SK-N-SH (cell line): ENCODE measurements at regions not wholly inside any gene's neighbourhood (a gene's known extent, or its start where the extent isn't known, plus 50 kb on each side); places are given as distances from the start of the nearest gene placed in this dataset.

Experiments
- CTCF ChIA-PET: fragments of 300-600, 350-600 bp; formaldehyde crosslinking; extraction: SDS; loops from one replicate; lab custom pipeline; 2021; lab: Yijun Ruan, JAX
- POLR2A ChIA-PET: fragments of 350-600 bp; sonication (Branson Sonifier 250); formaldehyde crosslinking; extraction: SDS; loops from one replicate; lab custom pipeline; 2020; ENCODE audit warnings: antibody characterized with exemption, inconsistent platforms; lab: Yijun Ruan, JAX
- DNase-seq: peaks from one replicate; pipeline ENCODE4 v3.0.0; 2012
- H2AFZ ChIP-seq: fragments of 200-600 bp; sonication (generic); 2 replicates; pipeline ENCODE4 v1.8.1; 2016; ENCODE audit warnings: antibody characterized with exemption, mild to moderate bottlenecking, low read depth
- H3F3A ChIP-seq: fragments of 200-600 bp; sonication (generic); replicated peaks from 2 replicates; pipeline ENCODE3; 2016; ENCODE audit warnings: antibody characterized with exemption, mild to moderate bottlenecking; ENCODE audit not compliant: insufficient read depth
- H3K27ac ChIP-seq, 2 experiments: fragments of 200-500 bp in 1 of 2; fragments of 200-600 bp in 1 of 2; sonication (Bioruptor generic) in 1 of 2; sonication (generic), shearing (Covaris generic) in 1 of 2; 2 replicates each; pipeline versions ENCODE4 v1.5.1 to v1.6.1; 2014 to 2016; ENCODE audit warnings: low read depth in 2 of 2, inconsistent platforms in 1 of 2, low read length in 1 of 2, mild to moderate bottlenecking in 1 of 2, mixed read lengths in 1 of 2
- H3K27me3 ChIP-seq: fragments of 200-600 bp; sonication (generic), shearing (Covaris generic); 2 replicates; pipeline ENCODE4 v1.6.1; 2016; ENCODE audit warnings: mixed run types; ENCODE audit not compliant: insufficient read depth
- H3K36me3 ChIP-seq, 2 experiments: fragments of 200-500 bp in 1 of 2; fragments of 200-600 bp in 1 of 2; sonication (Bioruptor generic) in 1 of 2; sonication (generic) in 1 of 2; replicated peaks in 1 of 2; 2 replicates each; pipeline versions ENCODE3 to v1.5.1; 2014 to 2016; ENCODE audit warnings: low read length in 1 of 2, mild to moderate bottlenecking in 1 of 2; ENCODE audit not compliant: insufficient read depth in 2 of 2, control insufficient read depth in 1 of 2
- H3K4me1 ChIP-seq, 2 experiments: fragments of 200-500 bp in 1 of 2; fragments of 200-600 bp in 1 of 2; sonication (Bioruptor generic) in 1 of 2; sonication (generic), shearing (Covaris generic) in 1 of 2; 2 replicates each; pipeline versions ENCODE4 v1.5.1 to v1.6.1; 2014 to 2016; ENCODE audit warnings: low read depth in 1 of 2, low read length in 1 of 2, mixed run types in 1 of 2; ENCODE audit not compliant: insufficient read depth in 2 of 2, control insufficient read depth in 1 of 2
- H3K4me2 ChIP-seq: fragments of 200-600 bp; sonication (generic), shearing (Covaris generic); 2 replicates; pipeline ENCODE4 v1.6.1; 2017; ENCODE audit warnings: mixed run types
- H3K4me3 ChIP-seq, 2 experiments: fragments of 200-500 bp in 1 of 2; fragments of 200-600 bp in 1 of 2; sonication (Bioruptor generic) in 1 of 2; sonication (generic), shearing (Covaris generic) in 1 of 2; 2 replicates each; pipeline versions ENCODE4 v1.5.1 to v1.8.1; 2014 to 2016; ENCODE audit warnings: low read depth in 2 of 2, inconsistent platforms in 1 of 2, low read length in 1 of 2, mild to moderate bottlenecking in 1 of 2, mixed read lengths in 1 of 2, moderate library complexity in 1 of 2
- H3K79me2 ChIP-seq: fragments of 200-600 bp; sonication (generic); 2 replicates; pipeline ENCODE4 v1.8.1; 2017; ENCODE audit warnings: mild to moderate bottlenecking; ENCODE audit not compliant: insufficient read depth
- H3K9ac ChIP-seq: fragments of 200-600 bp; sonication (generic); 2 replicates; pipeline ENCODE4 v1.6.1; 2017; ENCODE audit warnings: mixed run types
- H3K9me2 ChIP-seq: fragments of 200-600 bp; sonication (generic); 2 replicates; pipeline ENCODE4 v1.6.1; 2017; ENCODE audit warnings: mixed run types
- H3K9me3 ChIP-seq: fragments of 200-600 bp; sonication (generic); 2 replicates; pipeline ENCODE4 v1.6.1; 2017; ENCODE audit warnings: mixed run types, mild to moderate bottlenecking, moderate library complexity
- H4K20me1 ChIP-seq: fragments of 200-600 bp; sonication (generic); 2 replicates; pipeline ENCODE4 v1.6.1; 2017; ENCODE audit warnings: mild to moderate bottlenecking, mixed run types; ENCODE audit not compliant: insufficient read depth
- FOSL2 ChIP-seq: IDR thresholded peaks from 2 replicates; pipeline ENCODE4 v1.4.0; 2012; ENCODE audit warnings: low read depth, mild to moderate bottlenecking, moderate library complexity, borderline replicate concordance
- FOXJ3 ChIP-seq: sonication (generic); formaldehyde crosslinking; IDR thresholded peaks from 2 replicates; pipeline ENCODE4 v1.5.1; 2020; ENCODE audit warnings: mild to moderate bottlenecking, missing genetic modification reagents
- MEF2A ChIP-seq: IDR thresholded peaks from 2 replicates; pipeline ENCODE4 v1.4.0; 2012; ENCODE audit warnings: low read depth, borderline replicate concordance
- MXI1 ChIP-seq: IDR thresholded peaks from 2 replicates; pipeline ENCODE4 v1.6.1; 2012; ENCODE audit warnings: mild to moderate bottlenecking, low read depth, low read length, improper control_type of control experiment
- NRF1 ChIP-seq: IDR thresholded peaks from 2 replicates; pipeline ENCODE4 v1.6.1; 2012; ENCODE audit warnings: low read depth, mild to moderate bottlenecking, low read length
- RAD21 ChIP-seq: IDR thresholded peaks from 2 replicates; pipeline ENCODE4 v1.6.1; 2012; ENCODE audit warnings: mild to moderate bottlenecking, low read length
- SIN3A ChIP-seq: IDR thresholded peaks from 2 replicates; pipeline ENCODE4 v1.6.1; 2012; ENCODE audit warnings: low read depth, mild to moderate bottlenecking, low read length, moderate library complexity, borderline replicate concordance
- TAF1 ChIP-seq: IDR thresholded peaks from 2 replicates; pipeline ENCODE4 v1.6.1; 2012; ENCODE audit warnings: low read depth, mild to moderate bottlenecking, low read length, moderate library complexity, borderline replicate concordance
- TEAD4 ChIP-seq: IDR thresholded peaks from 2 replicates; pipeline ENCODE4 v1.4.0; 2012; ENCODE audit warnings: mild to moderate bottlenecking, borderline replicate concordance; ENCODE audit not compliant: insufficient read depth
- WGBS: methylation state at CpG from one replicate; pipeline ENCODE4 v1.1.6; 2017; ENCODE audit warnings: low lambda C conversion rate; 5-methylcytosine and 5-hydroxymethylcytosine counted together
- TF ChIP-seq, protein P1 (sequence below): fragments of 200-600 bp; sonication (generic); IDR thresholded peaks from 2 replicates; pipeline ENCODE4 v1.6.1; 2017; ENCODE audit warnings: antibody characterized with exemption, mild to moderate bottlenecking, moderate library complexity
- TF ChIP-seq, protein P2 (sequence below): IDR thresholded peaks from 2 replicates; pipeline ENCODE4 v1.4.0; 2012; ENCODE audit warnings: low read depth
- TF ChIP-seq, protein P3 (sequence below): IDR thresholded peaks from 2 replicates; pipeline ENCODE4 v1.4.0; 2012; ENCODE audit warnings: low read depth, borderline replicate concordance

DNA sequence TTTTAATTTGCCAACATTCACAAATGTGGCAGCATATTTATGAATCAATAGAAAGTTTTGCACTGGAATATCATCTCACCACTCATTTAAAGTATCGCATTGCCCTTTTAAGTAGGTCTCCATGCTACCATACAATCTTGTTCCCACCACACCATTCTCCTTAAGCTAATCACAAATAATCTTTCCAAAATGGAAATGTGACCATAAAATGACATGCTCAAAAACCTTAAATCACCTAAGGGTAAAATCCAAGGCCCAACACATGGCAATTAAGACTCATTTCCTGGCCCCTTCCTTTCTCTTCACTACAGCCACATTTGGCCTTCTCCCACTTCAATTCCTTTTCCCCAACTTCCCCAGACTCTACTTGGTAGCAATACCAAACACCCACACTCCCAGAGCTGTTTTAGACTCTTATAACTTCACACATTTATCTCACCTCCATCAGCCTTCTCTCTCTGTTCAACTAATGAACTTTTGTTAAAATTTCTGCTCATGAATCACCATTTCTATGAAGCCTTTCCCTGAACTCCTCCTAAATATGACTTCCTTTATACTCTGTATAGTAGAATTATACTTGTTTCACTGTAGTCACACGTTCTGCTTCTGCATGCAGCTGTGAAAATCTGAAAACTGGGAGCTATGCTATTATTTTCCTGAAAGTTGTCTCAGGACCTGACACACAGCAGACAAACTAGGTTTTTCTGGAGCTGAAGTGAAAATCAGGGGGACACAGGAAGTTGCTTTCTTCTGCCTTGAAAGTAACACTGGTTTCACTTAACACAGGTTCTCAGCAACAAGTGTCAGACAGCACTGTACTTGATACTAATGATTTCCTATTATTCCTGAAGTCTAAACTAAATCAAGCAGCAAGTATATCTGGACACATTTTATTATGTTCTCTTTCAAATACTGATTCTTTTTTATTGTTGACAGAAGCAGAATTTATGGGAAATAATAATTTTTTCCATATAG lies 303.9 kb downstream of the ZEB2 start:
- Histone ChIP-seq H3K9me3 (no peaks in the 10 kb centered on the region), H4K20me1 (no peaks in the 10 kb centered on the region), H3K4me3 (no peak overlapping the region), H3K9ac (no peak overlapping the region), H3K79me2 (no peaks in the 10 kb centered on the region), H3K36me3 (no peaks in the 10 kb centered on the region), H2AFZ (no peak overlapping the region; the same call in 1 of the 2 replicates), H3K27ac (no peak overlapping the region), H3K27me3 (no peaks in the 10 kb centered on the region), H3K9me2 (no peaks in the 10 kb centered on the region), H3K4me1 (peaks cover 0 to 2% of the 10 kb centered on the region in 2 experiments; a peak in 2 of 4 replicates), H3K4me2 (no peak overlapping the region), H3F3A (no peaks in the 10 kb centered on the region)
- no peak for DNase-seq
- CTCF ChIA-PET: no interaction called here
- TF ChIP-seq SIN3A: no peak
- no peak for TF ChIP-seq NRF1
- no peak for TF ChIP-seq FOSL2
- TF ChIP-seq TEAD4: no peak
- no peak for TF ChIP-seq MEF2A
- TF ChIP-seq FOXJ3 (CRISPR knock-in tag): no peak
- no peak for TF ChIP-seq RAD21
- POLR2A ChIA-PET: no interaction called here
- 85% methylated on average over 2 of the region's 2 CpGs for WGBS

DNA sequence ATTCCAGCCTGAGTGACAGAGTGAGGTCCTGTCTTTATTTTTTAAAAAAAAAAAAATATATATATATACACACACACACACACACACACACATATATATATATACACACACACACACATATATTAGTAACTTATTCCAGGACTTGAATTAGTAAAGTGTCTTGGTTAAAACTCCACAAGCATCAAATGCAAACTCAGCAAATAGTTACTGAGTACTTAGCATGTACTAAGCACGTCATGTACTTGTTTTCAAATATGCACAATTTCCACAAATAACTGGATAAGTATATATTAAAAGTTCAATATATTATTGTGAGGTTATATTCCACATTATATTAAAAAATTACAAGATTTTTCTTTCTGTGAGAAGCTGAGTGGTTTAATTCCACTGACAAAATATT lies 304.7 kb downstream of the ZEB2 start:
- TF ChIP-seq, protein P1, sequence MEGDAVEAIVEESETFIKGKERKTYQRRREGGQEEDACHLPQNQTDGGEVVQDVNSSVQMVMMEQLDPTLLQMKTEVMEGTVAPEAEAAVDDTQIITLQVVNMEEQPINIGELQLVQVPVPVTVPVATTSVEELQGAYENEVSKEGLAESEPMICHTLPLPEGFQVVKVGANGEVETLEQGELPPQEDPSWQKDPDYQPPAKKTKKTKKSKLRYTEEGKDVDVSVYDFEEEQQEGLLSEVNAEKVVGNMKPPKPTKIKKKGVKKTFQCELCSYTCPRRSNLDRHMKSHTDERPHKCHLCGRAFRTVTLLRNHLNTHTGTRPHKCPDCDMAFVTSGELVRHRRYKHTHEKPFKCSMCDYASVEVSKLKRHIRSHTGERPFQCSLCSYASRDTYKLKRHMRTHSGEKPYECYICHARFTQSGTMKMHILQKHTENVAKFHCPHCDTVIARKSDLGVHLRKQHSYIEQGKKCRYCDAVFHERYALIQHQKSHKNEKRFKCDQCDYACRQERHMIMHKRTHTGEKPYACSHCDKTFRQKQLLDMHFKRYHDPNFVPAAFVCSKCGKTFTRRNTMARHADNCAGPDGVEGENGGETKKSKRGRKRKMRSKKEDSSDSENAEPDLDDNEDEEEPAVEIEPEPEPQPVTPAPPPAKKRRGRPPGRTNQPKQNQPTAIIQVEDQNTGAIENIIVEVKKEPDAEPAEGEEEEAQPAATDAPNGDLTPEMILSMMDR: no peak
- no peak for TF ChIP-seq MXI1
- TF ChIP-seq, protein P2, sequence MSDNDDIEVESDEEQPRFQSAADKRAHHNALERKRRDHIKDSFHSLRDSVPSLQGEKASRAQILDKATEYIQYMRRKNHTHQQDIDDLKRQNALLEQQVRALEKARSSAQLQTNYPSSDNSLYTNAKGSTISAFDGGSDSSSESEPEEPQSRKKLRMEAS: no peak
- TF ChIP-seq, protein P3, sequence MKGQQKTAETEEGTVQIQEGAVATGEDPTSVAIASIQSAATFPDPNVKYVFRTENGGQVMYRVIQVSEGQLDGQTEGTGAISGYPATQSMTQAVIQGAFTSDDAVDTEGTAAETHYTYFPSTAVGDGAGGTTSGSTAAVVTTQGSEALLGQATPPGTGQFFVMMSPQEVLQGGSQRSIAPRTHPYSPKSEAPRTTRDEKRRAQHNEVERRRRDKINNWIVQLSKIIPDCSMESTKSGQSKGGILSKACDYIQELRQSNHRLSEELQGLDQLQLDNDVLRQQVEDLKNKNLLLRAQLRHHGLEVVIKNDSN: no peak
- no peak for TF ChIP-seq TAF1
- TF ChIP-seq, all 33 proteins: peak for 0
- Histone ChIP-seq H3K4me3 (no peak overlapping the region), H3K27ac (no peak overlapping the region), H3K79me2 (no peaks in the 10 kb centered on the region), H3F3A (no peaks in the 10 kb centered on the region), H3K27me3 (no peaks in the 10 kb centered on the region), H3K4me1 (peaks cover 0 to 2% of the 10 kb centered on the region in 2 experiments; a peak in 2 of 4 replicates), H4K20me1 (no peaks in the 10 kb centered on the region), H3K36me3 (no peaks in the 10 kb centered on the region), H3K9me3 (no peaks in the 10 kb centered on the region), H3K9me2 (no peaks in the 10 kb centered on the region), H3K9ac (no peak overlapping the region), H2AFZ (no peak overlapping the region), H3K4me2 (no peak overlapping the region)
- CTCF ChIA-PET: interaction anchor here (1.3 to 1.7 kb wide), 2 partner anchors 13 to 17 kb away, joined by 3 read pairs; no protein-coding TSS in a partner anchor
- DNase-seq: no peak
- WGBS: 100% methylated on average over 1 of the region's 1 CpG
- POLR2A ChIA-PET: no interaction called here
